ENCODE measurements at regions not wholly inside any gene's neighbourhood (a gene's known extent, or its start where the extent isn't known, plus 50 kb on each side); places are given as distances from the start of the nearest gene placed in this dataset.
"Not testable (repeated sequence)": the region's sequence is repeated elsewhere in the genome, so short reads cannot be mapped to it uniquely, and the experiment has no call there.

DNA sequence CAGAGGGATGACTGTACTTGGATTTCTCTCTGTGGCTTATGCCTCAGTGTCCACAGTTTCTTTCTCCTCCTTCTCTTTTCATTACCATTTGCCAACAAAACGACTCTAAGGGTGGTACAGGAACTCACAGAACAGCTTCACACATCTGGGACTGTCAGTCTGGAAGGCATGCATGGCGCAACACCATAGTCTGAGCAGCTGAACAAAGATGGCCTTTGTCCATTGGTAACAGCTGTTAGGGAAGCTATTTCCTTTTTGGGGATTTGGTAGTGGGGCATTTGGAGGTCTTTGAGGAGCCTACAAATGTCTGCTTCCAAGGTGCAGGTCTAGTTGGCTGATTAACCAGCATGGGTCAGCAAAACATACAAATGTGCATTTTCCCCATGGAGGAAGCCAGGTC is 81.4 kb upstream of the PCDH8 start:
- no peak for DNase-seq

GRCh38 chr13:52926971-52927370 is 78.5 kb upstream of the PCDH8 start:
- DNase-seq, result no peak

DNA sequence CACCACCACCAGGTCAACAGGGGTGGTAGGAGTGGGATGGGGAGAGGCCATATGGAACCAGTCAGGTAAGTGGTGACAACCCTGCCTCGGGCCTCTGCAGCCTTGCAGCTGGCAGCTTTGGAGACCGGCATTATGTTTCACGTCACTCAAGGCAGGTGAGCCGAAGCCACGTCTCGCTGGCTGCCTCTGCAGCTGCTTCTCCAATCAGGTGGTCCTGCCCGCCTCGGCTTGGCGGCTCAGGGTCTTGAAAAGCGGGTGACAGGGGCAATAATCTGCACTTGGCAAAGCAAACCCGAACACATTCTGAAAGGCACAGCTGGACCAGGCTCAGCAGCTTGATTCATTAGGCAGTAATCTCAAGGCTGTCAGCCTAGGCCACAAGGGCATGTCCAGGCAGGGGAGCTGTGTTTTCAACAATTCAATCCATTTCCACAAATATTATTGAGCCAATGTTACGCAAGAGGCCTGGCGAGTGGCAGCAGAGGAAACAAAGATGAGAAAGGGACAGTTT is 77.4 kb upstream of the PCDH8 start:
- DNase-seq, result peak; percentile 72

DNA sequence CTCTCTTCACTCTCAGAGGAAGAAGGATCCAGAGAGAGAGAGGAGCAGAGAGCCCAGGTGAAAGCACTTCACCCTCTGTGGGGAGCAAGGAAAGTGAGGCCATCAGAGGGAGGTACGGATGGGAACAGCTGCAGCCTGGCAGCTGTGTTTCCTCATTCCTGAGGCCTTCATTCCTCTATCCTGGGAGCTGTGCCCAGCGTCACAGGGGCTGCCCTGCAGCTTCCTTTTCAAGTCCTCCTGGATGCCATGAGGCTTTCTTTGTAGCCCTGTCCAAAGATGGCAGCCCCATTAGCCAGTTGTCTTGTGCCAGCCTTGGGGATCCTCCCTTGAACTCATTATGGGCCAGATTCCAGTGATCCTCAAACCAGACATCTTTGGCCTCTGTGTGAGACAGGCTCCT is 76.8 kb upstream of the PCDH8 start:
- peak; percentile 34 for DNase-seq

GRCh38 chr13:52924289-52925148 is 76.1 kb upstream of the PCDH8 start:
- peak; percentile 25 for DNase-seq

DNA sequence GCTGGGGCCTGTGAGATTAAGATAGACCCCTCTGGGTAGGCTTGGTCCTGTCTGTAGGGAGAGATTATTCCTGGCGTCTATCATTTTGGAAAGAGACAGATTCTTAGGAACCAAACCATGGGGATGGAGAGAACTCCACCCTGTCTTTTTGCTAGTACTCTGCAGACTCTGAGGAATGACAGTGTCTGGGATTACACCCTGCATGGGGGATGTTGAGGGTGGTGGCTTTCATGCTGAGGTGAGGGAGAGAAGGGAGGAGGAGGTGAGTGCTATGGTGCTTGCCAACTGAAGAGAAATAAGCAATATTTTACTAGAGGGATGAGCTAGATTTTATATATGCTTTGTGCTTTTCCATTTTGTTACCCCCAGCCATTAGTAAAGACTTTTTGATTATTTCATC is 74.5 kb upstream of the PCDH8 start:
- no peak for DNase-seq

GRCh38 chr13:52921194-52921593 is 72.8 kb upstream of the PCDH8 start:
- DNase-seq, result no peak

DNA sequence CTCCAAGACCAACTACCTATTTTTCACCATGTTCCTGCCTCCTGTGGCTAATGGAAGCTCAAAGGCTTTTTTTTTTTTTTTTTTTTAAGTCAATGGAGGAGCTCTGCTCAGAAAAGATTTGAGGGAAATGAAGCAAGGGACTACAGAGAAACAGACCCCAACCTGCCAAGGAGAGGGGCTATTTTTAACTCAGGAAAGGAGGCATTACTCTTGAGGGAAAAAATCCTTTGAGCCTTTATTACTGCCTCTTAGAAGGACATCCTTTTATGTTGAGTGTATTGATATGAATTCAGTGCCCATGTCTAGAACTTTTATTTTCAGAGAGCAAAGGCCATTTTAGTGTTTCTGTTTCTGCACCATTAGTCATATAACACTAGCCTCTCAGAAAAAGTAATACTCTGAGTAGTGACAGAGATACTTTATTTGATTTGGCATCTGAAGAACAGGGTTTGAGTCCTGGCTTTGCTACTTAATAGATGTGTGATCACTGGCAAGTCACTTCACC is 68.1 kb upstream of the PCDH8 start:
- no peak for DNase-seq

- no peak for DNase-seq
These were observed 62.9 kb upstream of the PCDH8 start for GRCh38 chr13:52911340-52911739.

DNA sequence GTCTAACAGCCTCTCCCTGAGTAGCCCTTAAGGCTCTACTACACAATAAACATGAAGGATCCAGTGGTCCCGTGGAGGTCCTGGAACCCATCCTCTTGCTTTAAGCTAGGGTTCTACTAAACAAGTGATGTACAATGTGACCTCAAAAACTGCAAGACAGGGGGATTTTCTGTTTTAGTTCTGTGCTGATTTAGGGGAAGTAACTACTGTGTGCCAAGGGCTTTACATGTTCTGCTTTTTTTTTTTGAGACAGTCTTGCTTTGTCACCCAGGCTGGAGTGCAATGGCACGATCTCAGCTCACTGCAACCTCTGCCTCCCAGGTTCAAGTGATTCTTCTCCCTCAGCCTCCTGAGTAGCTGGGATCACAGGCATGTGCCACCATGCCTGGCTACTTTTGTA is 61.9 kb upstream of the PCDH8 start:
- not testable (repeated sequence) for DNase-seq

- peak; percentile 38 for DNase-seq
These were observed 57.9 kb upstream of the PCDH8 start for GRCh38 chr13:52906122-52906903.

- DNase-seq, result no peak
These were observed 57.3 kb upstream of the PCDH8 start for GRCh38 chr13:52905701-52906100.

- no peak for DNase-seq
These were observed 54.9 kb upstream of the PCDH8 start for GRCh38 chr13:52903320-52903719.

GRCh38 chr13:52899206-52899605 is 50.8 kb upstream of the PCDH8 start:
- DNase-seq, result no peak
